ENCODE measurements at regions not wholly inside any gene's neighbourhood (a gene's known extent, or its start where the extent isn't known, plus 50 kb on each side); places are given as distances from the start of the nearest gene placed in this dataset.

- CTCF ChIA-PET, result interaction anchor here (1.2 kb wide), 1 partner anchor 17 kb away, joined by 3 read pairs; no protein-coding TSS in a partner anchor
- no peak for FAIRE-seq
- BruUV-seq (replicated peaks), result no TSS peak
- Histone ChIP-seq H3K9me3 (replicated peaks; ENCODE audit: control insufficient read depth, insufficient read depth, low read length) (no peaks in the 10 kb centered on the region), H3K36me3 (ENCODE audit: control insufficient read depth in 2 of 2, extremely low read depth in 1 of 2, insufficient read depth in 2 of 2, low read length in 2 of 2) (no peaks in the 10 kb centered on the region), H3K9me1 (replicated peaks; ENCODE audit: control insufficient read depth, extremely low read depth, insufficient read depth, low read length) (no peaks in the 10 kb centered on the region), H3K4me2 (ENCODE audit: insufficient read depth, low read length) (no peak overlapping the region), H3K4me1 (ENCODE audit: control insufficient read depth, extremely low read depth, insufficient read depth, low read length) (no peaks in the 10 kb centered on the region), H3K4me3 (replicated peaks in 1 of 3; ENCODE audit: insufficient read depth in 1 of 3, low read depth in 1 of 3, low read length in 3 of 3) (no peak overlapping the region), H2AFZ (ENCODE audit: low read depth, low read length) (no peak overlapping the region), H3K9ac (replicated peaks; ENCODE audit: extremely low read depth, insufficient read depth, low read length) (no peak overlapping the region), H3K27ac (ENCODE audit: insufficient read depth, low read depth, low read length) (no peak overlapping the region), H3K27me3 (ENCODE audit: control insufficient read depth in 2 of 2, insufficient read depth in 2 of 2, low read length in 2 of 2) (no peaks in the 10 kb centered on the region), H4K20me1 (replicated peaks; ENCODE audit: control insufficient read depth, extremely low read depth, insufficient read depth, low read length) (no peaks in the 10 kb centered on the region), H3K79me2 (ENCODE audit: control insufficient read depth, insufficient read depth, low read length) (no peaks in the 10 kb centered on the region)
- dilution Hi-C loops (cut with MboI; ENCODE audit: extremely low pct_ligation_motif_present, low sequenced_read_pairs), result no loop called here
- POLR2A ChIA-PET, result no interaction called here
- TF ChIP-seq POLR2AphosphoS5 (IDR thresholded peaks at IDR 0.05; ENCODE audit: insufficient read depth, low read depth, low read length), result no peak
- TF ChIP-seq EZH2 (IDR thresholded peaks at IDR 0.05; ENCODE audit: borderline replicate concordance, low read depth, low read length, severe bottlenecking), result no peak
- TF ChIP-seq JUN (IDR thresholded peaks at IDR 0.05; ENCODE audit: borderline replicate concordance, insufficient read depth, insufficient read length, low read depth), result no peak
- no peak for TF ChIP-seq MAX (IDR thresholded peaks at IDR 0.05; ENCODE audit: insufficient read depth, insufficient read length)
- no peak for TF ChIP-seq GATA2 (IDR thresholded peaks at IDR 0.05; ENCODE audit: insufficient read depth, insufficient read length, low read depth, low read length)
- TF ChIP-seq POLR2A (IDR thresholded peaks at IDR 0.05; ENCODE audit: low read depth, low read length), result no peak
- TF ChIP-seq, protein P1, sequence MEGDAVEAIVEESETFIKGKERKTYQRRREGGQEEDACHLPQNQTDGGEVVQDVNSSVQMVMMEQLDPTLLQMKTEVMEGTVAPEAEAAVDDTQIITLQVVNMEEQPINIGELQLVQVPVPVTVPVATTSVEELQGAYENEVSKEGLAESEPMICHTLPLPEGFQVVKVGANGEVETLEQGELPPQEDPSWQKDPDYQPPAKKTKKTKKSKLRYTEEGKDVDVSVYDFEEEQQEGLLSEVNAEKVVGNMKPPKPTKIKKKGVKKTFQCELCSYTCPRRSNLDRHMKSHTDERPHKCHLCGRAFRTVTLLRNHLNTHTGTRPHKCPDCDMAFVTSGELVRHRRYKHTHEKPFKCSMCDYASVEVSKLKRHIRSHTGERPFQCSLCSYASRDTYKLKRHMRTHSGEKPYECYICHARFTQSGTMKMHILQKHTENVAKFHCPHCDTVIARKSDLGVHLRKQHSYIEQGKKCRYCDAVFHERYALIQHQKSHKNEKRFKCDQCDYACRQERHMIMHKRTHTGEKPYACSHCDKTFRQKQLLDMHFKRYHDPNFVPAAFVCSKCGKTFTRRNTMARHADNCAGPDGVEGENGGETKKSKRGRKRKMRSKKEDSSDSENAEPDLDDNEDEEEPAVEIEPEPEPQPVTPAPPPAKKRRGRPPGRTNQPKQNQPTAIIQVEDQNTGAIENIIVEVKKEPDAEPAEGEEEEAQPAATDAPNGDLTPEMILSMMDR (IDR thresholded peaks at IDR 0.05; ENCODE audit: extremely low read depth in 1 of 2, insufficient read depth in 1 of 2, low read depth in 1 of 2, low read length in 2 of 2), result no peak
- TF ChIP-seq FOS (IDR thresholded peaks at IDR 0.05; ENCODE audit: borderline replicate concordance, insufficient read depth, low read length), result no peak
- no peak for TF ChIP-seq MYC (IDR thresholded peaks at IDR 0.05; ENCODE audit: low read depth, low read length)
- no peak for DNase-seq (ENCODE audit: low read depth, low spot score)
- intact Hi-C loops (cut with micrococcal nuclease), result no loop called here
These were observed 109.6 kb upstream of the KYNU start for GRCh38 chr2:142767847-142768246.

Measured in endothelial cell of umbilical vein (primary cell).